ENCODE measurements at regions not wholly inside any gene's neighbourhood (a gene's known extent, or its start where the extent isn't known, plus 50 kb on each side); places are given as distances from the start of the nearest gene placed in this dataset.

- TF ChIP-seq ZNF462 (CRISPR knock-in tag; IDR thresholded peaks at IDR 0.05) (no peak), ZNF114 (CRISPR knock-in tag; IDR thresholded peaks at IDR 0.05) (no peak), ZNF331 (CRISPR knock-in tag; IDR thresholded peaks at IDR 0.05; ENCODE audit: low read depth) (no peak), ETS1 (IDR thresholded peaks at IDR 0.05) (no peak), EZH2 (IDR thresholded peaks at IDR 0.05; ENCODE audit: low read depth, unreplicated experiment) (no peak), POLR2AphosphoS5 (IDR thresholded peaks at IDR 0.05; ENCODE audit: low read depth) (no peak)
Measured at GRCh38 chr2:145146691-145147090, 626.8 kb upstream of the ZEB2 start (continued).

GRCh38 chr2:145144131-145144728 lies 624.3 kb upstream of the ZEB2 start:
- H3K9me2 ChIP-seq (ENCODE audit: insufficient read depth), result no peaks in the 10 kb centered on the region
- no peaks in the 10 kb centered on the region; the same call in 2 of the 3 replicates for H3K9me3 Mint-ChIP-seq
- H4K20me1 ChIP-seq (replicated peaks; ENCODE audit: insufficient read depth), result no peaks in the 10 kb centered on the region
- H3K36me3 Mint-ChIP-seq (ENCODE audit: low read depth), result peaks cover 2% of the 10 kb centered on the region; the same call in 1 of the 3 replicates
- no peak overlapping the region for H3K4me2 ChIP-seq
- H3K4me3 ChIP-seq, result no peak overlapping the region
- ATAC-seq (no peak), DNase-seq (ENCODE audit: low spot score) (no peak)
- H3K27ac Mint-ChIP-seq, result no peak overlapping the region
- H2AFZ ChIP-seq, result no peak overlapping the region
- H3K27me3 ChIP-seq (ENCODE audit: insufficient read depth), result no peaks in the 10 kb centered on the region
- H3K27me3 Mint-ChIP-seq (ENCODE audit: insufficient read depth, low read depth, poor library complexity), result no peaks in the 10 kb centered on the region
- no peaks in the 10 kb centered on the region for H3K4me1 ChIP-seq (ENCODE audit: insufficient read depth)
- no peak overlapping the region for H3K27ac ChIP-seq (ENCODE audit: low read depth)
- H3K4me3 Mint-ChIP-seq, result no peak overlapping the region
- no peaks in the 10 kb centered on the region for H3F3A ChIP-seq (replicated peaks; ENCODE audit: low read depth)
- H3K79me2 ChIP-seq (replicated peaks; ENCODE audit: insufficient read depth), result no peaks in the 10 kb centered on the region
- H3K36me3 ChIP-seq (ENCODE audit: insufficient read depth), result no peaks in the 10 kb centered on the region
- no peaks in the 10 kb centered on the region for H3K4me1 Mint-ChIP-seq
- TF ChIP-seq ZNF331 (CRISPR knock-in tag; IDR thresholded peaks at IDR 0.05; ENCODE audit: low read depth) (no peak), ZNF462 (CRISPR knock-in tag; IDR thresholded peaks at IDR 0.05) (no peak), EZH2phosphoT487 (IDR thresholded peaks at IDR 0.05; ENCODE audit: unreplicated experiment) (no peak), CREB1 (CRISPR knock-in tag; IDR thresholded peaks at IDR 0.05; ENCODE audit: low read depth) (no peak), JUNB (IDR thresholded peaks at IDR 0.05; ENCODE audit: unreplicated experiment) (no peak)

All from GM23338 (cell line).